Lung microvascular endothelial cell (primary cell): ENCODE measurements at regions not wholly inside any gene's neighbourhood (a gene's known extent, or its start where the extent isn't known, plus 50 kb on each side); places are given as distances from the start of the nearest gene placed in this dataset.

ENCODE experiments used
- DNase-seq, 2 donors: peaks; one replicate each; pipeline versions ENCODE4 v3.0.0 to v3.0.0-alpha.2; 2010; ENCODE audit warnings: low read depth in 2 of 2

DNA sequence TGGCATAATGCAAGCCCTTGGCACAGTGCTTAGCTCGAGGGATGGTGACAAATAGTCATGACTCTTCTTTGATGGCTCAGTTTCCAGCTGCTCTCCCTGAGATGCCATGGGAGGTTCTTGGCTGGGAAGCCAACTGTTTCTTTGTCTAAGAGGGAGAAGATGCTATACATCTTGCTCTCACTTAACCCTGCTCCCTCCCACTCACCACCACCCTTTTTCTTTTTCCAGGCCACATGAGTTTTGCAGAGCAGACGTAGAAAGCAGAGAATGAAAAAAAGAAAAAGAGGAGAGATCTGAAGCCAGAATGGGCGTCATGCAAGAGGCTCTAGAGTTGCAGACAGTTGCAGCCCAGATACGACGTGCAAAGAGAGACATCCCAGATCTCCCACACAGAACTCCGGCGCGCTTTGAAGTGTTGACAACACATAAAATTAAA, 160.5 kb downstream of the FGF18 start:
- DNase-seq: no peak

DNA sequence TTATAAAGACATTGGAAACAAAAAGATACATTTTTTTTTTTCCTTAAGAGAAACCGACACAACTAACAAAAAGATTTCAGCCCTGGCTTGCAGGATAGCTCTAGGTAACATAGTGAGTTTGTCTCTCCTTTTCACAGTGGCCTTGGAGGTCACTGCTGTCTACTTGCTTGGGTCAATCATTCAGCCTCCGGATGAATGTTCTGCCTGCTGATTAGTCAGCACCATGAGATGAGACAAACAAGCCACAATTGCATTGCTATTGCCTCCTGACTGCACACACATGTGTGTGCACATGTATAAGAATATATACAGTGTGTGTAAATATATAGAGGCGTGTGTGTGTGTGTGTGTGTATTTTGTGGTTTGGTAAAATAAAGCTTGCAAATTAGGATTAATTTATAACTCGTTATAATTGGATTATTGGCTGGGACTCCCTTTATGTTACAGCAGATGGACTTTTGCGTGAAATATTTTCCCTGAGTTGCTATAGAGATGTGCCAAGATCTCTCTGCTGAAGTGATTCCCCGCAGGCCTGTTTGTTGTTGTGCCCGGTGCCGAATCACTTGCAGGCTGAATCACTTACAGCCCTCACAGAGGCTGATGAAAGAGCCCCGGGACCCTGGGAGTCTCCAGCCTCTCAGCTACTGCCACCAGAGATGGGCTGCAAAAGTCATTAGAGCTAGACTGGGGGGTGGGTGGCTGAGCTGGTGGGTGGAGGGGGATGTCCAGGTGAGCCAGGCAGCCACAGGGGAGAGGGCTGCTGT, 161.2 kb downstream of the FGF18 start:
- DNase-seq: peak in 1 of 2 donors; percentile 66

DNA sequence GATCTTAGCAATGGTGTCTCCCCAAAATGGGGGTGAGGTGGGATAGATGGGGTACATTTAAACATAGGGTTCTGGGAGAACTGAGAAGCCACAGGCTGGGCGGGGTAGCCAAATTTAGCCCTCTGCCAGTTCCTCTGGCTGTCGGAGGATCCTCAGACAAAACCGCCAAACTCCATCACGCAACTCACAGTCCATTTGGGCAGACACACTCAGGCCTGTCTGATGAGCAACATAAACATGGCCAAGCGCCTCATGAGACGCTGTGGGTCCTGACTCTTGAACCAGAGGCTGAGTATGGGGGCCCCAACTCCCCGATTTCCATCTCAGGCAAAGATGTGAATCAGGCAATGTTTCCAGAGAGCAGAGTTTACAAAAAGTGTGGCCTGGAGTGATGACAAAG, 162.3 kb downstream of the FGF18 start:
- no peak for DNase-seq

DNA sequence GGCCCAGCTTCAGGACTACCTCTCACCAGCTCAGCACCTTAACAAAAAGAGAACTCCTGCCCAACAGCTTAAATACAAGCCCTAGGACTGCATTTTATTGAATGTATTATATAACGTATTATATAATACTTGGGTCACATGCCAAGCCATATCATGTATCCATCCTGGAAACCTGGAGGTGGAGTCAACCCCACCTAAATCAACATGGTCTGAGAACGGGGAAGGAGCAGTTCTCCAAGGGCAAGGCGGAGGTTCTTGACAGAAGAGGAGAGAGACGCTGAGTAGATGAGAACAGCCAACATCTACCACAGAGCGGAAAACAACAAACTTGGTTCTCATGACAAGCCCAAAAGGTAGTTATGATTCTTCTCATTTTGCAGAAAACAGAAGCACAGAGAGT, 163.4 kb downstream of the FGF18 start:
- no peak for DNase-seq

DNA sequence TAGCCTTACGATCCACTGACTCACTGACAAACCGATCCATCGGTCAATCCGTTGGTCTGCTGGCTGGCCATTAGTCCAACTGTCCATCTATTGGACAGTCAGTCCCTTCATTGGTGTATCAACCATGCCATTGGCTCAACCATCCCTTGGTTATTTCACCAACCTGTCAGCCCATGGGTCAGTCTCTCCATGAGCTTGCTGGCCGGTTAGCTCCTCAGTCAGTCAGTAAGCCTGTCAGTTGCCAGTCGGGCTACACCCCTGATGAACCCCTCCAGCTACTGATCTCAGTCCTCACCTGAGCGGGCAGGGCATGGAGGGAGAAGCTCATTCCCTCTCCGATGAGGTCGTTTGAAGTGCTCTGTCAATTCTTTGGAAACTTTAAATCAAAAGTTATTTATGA, 166.5 kb downstream of the FGF18 start:
- no peak for DNase-seq

DNA sequence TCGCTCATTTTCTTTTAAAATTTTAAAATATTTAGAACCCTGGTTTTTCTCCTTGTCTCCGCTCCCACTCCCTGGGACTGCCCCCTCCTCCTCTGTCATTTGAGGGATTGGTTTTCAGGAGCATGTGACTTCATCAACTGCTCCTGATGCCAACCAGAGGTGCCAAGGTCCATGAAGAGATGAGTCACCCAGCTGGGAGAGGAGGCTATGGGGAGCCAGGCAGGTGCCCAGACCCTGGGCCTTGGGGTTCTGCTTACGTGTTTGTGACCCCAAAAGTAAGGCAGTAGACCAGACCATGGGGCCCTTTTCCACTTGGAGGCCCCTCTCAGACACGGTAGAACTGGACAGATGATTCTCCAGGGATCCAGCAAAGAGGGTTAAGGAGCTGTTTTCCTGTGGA, 167.0 kb downstream of the FGF18 start:
- DNase-seq: no peak

DNA sequence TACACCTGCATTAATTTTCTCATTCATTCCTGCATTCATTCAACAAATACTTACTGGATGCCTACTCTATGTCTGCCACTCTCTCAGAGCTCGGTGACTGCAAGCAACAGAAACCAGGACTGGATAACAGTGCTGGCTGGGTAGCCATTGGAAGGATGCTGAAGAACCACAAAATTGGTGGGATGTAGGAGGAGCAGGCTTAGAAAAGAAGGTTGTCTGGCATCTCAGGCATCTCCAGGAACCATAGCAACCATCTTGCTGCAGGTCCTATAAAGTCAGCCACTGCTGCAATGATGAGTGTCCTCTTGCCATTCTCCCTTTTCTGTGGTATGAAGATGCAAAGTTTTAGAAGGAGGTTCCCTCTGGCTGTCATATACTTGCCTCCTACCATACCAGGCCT, 168.6 kb downstream of the FGF18 start:
- no peak for DNase-seq

DNA sequence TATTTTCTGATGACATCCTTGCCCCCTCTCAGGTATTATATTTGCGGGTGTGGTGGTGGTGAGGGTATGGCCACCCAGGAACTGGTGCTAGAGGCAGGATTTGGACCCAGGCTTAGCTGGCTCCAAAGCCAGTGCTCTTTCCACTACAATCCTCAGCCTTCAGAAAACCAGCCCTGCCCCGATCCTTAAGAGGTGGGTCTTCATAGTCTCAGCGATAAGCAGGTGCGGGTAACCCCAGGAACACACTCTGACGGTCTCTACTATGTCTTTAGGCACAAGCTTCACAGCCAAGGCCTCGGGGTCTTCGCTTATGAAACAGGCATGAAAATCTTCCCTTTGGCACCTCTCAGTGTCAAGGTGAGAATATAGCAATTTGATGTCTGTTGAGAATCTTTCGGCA, 169.3 kb downstream of the FGF18 start:
- DNase-seq: no peak

DNA sequence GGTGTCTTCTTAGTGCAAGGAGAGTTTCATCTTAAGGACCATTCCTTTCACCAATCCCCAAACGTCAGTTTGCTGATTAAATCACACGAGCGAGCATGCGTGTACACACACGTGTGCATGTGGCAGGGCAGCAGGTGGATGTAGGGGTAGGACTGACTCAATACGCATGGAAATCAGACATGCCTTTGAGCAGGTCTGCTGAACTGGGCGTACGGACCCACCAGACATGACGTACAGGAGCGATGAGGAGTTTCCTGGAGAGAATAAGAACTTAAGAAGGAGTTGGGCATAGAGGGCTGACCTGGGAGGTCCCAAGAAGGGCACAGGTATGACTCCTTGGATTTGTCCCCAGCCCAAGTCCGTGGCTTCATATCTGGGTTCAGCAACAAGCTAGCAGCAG, 170.0 kb downstream of the FGF18 start:
- no peak for DNase-seq

DNA sequence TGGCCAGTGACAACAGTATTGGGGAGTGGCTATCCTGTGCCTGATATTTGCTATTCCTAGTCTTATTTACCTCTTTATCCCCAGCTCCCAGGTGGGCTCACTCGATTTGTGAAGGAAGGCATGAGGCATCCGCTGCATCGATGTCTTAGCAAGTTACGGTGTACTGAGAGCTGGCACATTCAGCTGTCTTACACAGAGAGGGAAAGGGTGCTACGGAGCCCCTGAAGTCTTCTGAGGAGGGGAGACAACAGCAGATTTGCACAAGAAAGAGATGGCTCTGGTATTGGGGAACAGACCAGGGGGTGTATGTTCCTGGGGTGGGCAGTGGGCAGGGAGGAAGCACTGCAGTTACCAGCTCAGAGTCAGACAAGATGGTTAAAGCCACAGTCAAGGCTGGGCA, 172.6 kb downstream of the FGF18 start:
- no peak for DNase-seq

DNA sequence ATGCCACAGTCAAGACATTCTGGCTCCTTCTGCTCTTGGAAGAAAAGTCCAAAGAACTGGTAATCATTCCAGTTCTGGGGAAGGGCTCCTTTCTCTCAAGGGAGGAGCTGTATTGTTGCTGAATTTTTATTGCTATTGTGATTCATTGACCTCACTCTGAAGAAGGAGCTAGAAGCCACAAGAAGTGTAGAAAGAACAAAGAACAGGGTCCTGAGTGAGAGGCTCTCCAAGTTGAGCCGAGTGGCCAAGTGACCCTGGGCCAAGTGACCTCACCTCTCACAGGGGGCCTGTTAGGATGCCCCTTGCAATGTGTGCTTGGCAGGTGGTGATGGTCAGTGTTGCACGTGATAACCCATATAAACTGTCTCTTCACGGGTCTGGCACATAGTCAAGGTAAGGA, 173.3 kb downstream of the FGF18 start:
- DNase-seq: no peak

DNA sequence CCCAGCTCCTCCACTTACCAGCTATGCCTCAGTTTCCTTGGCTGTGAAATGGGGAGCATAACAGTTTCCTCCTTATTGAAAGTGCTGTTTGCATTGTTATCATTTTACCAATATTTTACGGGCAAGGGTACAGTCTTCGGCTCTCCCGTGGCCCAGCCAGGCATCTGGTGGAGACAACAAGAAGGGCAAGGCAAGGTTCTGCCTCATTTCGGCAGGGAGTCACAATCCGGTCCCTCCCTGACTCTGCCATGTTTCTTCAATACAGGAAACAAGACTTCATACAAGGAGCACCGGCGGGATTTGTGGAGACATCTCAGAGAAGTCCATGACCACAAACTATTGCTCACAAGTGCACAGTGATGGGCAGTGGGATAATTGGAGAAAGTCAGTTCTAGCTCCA, 174.0 kb downstream of the FGF18 start:
- DNase-seq: no peak

DNA sequence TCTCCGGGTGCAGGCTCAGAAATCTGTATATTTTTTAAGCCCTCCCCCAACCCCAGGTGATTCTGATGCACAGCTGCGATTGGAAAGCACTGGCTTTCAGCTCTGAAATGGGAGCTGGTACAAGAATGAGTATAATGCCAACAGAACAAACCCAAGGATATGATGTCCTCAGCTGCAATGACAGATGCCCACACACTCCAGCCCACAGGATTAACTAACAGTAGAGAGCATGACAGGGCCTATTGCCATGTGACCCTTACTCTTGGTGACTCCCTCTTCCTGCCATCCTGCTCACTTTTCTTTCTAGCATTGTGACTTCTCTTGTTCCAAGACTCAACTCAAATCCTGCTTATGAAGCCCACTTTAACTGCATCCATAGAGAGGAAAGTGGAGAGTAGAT, 174.5 kb downstream of the FGF18 start:
- DNase-seq: no peak

DNA sequence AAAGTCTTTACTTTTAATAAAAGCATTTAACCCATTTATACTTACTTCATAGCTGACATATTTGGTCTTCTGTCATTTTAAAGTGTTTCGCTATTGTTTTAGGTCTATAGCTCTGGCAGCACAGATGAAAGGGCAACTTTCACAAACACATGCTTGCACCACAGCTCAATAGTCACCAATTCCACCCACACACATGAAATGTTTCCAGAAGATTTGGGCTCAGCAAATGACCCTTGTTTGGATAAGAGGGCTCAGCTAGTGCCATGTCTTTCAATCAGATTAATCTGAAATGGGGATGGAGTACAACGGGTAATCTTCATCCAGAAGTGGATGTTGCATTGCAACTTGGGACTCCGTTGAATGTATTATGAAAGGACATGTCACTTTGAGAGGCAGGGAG, 176.0 kb downstream of the FGF18 start:
- no peak for DNase-seq

DNA sequence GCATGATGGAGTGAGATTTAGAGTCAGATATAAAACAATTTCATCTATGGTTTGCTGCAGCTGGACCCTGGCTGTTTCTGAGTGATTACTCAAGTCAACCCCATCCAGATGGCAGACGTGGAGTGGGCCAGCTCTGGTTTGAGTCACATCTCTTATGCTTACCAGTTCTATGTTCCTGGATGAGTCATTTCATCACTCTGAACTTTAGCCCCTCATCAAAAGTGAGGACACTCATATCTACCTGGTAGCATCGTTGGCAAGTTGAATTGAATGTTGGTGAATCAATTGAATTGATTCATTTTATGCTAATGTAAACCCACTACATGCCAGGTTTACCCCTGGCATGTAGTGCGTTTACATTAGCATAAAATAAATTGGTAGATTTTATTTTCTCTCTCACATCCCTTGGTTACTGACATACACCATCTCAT, 176.4 kb downstream of the FGF18 start:
- peak; percentile 16 to 87 for DNase-seq

DNA sequence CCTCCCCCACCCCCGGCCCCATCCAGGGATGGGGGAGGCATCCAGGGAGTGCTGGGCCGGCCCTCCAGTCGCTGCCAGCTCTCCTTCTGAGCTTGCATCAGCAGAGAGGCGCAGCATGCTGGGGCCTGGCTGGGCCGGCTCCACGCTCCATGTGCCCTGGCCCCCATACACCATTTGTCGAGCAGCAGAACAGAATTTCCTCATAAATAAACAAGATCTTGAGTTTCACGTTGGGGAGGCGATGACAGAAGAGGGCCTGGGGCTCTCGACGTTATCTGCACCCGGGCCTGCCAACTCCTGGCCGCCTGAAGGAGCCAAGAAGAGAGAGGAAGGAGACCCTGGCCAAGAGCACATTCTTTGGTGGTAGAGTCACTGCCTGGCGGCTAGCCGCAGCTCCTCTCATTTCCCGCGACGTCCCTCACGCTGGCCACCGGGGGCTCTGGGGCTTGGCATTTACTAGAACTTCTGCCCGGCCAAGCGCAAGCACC, 177.0 kb downstream of the FGF18 start:
- DNase-seq: peak; percentile 58 to 90

DNA sequence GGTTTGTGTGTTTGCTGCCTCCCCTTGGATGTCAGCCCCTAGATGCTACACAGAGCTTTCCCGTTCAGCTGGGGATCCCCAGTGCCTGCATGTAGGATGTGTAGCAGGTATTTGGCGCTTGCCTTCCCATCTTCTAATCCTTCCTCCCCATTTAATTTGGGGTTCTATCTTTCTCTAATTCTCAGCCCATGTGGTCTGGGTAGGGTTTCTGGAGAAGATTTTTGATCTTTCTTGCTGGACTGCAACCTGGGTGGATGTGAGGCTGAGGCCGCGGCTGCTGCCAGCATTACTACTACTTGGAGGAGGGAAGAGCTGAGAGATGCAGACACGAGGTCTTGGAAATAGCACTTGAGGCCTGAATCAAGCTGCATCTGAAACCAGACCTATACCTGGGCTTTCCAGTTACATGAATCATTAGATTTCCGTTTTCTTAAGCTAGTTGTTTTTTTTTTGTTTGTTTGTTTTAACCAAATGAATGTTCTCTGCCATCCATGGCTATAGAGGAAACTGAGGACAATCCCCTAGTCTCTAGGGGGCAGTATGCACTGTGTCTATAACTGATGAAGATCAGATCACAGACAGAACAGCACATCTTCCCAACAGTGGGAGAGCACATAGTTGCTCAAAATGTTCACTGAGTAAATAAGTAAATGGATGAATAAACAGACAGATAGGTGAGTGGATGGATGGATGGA, 178.6 kb downstream of the FGF18 start:
- no peak for DNase-seq

DNA sequence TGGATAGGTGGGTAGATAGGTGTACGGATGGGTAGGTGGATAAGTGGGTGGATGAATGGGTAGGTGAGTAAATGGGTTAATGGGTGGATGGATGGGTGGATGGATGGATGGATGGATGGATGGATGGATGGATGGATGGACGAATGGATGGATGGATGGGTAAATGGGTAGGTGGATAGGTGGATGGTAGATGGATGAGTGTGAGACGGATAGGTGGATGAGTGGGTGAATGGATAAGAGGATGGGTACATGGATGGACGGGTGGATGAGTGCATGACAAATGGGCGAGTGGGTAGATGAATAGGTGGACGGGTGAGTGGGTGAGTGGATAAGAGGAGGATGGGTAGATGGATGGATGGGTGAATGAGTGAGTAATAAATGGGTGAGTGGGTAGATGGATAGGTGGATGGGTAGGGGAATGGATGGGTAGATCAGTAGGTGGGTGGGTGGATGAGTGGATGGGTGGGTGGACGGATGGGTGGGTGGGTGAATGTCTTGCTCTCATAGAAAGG, 179.2 kb downstream of the FGF18 start:
- no peak for DNase-seq

DNA sequence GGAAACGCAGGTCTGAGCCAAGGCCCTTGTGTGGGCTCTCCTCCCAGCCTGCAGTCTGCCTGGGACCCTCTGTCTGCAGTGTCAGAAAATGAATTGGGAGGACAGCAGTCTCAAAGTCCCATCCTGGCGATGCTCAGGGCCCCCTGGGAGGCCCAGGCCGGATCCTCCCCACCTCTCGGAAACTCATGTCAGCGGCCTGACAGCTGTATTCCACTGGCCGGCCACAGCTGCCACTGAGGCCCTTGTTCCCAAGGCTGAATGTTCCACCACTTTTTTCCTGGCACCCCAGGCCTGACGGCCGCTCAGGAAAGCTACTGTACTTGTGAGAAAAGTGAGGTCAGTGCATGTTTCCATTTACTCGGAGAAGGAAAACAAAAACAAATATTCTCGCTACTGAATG, 180.0 kb downstream of the FGF18 start:
- peak in 1 of 2 donors; percentile 20 for DNase-seq

DNA sequence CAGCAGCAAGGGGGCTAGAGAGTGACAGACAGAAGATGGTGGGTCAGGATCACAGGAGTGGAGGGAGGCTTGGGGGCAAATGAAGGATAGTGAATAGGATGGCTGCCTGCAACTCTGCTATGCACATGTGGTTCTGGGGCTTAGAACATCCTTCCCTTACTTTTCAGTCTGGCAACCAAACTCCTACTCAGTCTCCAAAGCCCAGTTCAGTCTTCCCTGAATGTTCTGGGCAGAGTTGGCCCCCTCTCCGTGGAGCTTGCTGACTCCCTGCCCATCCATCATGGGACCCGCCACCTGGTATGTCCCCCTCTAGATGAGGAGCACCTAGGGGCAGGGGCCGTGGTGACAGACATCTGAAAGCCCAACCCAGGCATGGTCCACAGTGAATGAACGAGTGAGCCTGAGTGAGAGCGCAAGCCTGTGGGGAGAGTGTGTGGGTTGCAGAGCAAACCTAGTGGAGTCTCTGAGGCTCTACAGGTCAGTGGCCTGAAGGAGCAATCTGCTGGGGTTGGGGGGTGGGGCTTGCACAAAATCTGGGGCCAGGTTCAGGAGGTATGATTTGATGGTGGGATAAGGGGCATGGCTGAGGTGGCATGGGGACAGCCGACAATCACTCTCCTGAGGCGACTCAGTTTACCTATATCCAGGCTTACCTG, 180.6 kb downstream of the FGF18 start:
- DNase-seq: no peak

DNA sequence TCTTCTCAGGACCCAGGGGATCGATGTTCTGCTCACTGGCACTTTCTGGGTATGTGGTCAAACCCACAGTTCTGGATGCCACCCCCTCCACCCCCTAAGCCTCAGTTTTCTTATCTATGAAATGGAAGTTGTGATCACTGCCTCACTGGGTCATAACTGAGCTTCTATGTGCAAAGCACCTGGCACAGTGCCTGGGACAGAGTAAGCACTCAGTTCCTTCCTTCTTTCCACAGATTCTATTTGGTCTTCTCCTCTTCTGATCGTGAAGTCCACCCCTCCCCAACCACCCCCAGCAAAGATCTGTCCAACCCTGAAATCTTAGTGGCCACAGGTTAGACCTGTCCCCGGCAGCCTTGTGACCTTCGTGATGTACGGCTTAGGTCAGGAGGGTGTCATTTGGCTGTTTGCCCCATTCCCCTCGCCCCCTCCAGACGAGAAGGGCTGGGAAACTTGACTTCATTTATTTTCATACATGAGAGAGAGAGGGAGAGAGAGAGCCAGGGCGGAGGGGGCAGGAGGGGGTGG, 181.4 kb downstream of the FGF18 start:
- peak; percentile 45 to 61 for DNase-seq

DNA sequence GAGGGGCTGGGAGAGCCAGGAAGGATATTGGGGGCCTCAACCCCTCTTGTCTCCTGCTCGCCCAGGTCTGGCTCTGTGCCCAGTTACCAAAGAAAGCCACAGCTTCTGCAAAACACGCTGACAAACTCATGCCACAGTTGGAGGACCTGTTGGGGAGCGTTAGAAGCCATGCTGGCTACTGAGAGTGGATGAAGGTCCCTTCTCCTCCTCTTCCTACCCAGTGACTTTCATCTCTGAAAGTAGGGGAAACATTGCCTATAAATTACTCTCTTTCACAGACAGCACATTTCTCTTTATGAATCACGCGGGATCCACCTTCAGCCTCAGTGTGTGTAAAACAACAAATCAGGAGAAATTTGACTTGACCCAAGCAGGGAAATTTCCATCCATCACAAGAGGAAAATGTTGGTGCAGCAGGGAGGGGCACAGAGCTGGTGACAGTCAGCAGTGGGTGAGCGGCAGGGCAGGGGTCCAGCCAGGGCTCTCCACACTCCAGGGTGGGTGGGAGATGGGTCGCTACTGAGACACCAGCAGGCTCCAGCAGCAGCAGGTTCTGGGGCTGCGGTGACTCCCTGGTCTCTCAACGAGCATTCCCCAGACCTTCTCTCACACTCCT, 181.9 kb downstream of the FGF18 start:
- peak in 1 of 2 donors; percentile 50 for DNase-seq
